ENCODE measurements at regions not wholly inside any gene's neighbourhood (a gene's known extent, or its start where the extent isn't known, plus 50 kb on each side); places are given as distances from the start of the nearest gene placed in this dataset.
A peak's percentile ranks its signal among the peaks of the same experiment; 100 is the strongest.
"Not testable (repeated sequence)": the region's sequence is repeated elsewhere in the genome, so short reads cannot be mapped to it uniquely, and the experiment has no call there.

DNA sequence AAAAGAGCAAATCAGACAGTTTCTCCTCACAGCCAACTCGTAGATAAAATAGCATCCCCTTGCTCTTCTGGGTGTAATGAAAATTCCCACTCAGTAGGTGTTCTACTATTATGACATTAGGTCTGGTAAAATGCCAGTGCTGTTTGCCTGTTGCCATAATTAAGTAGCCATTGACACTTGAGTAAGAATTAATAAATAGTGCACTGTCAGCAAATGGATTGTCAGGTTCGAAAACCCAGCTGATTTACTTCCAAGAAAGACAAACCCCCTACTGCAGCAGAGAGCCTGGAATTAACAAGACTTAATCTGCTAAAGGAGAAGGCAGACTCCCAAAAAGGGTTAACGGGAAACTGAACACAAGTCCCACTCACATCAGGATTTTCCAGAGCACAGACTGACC is 182.0 kb downstream of the PRKX start:
- H4K91ac ChIP-seq (replicated peaks; ENCODE audit: insufficient read length, low read length); H3K4me3 ChIP-seq (ENCODE audit: extremely low read depth in 1 of 4, insufficient read depth in 2 of 4, low read depth in 3 of 4, low read length in 4 of 4); H4K20me1 ChIP-seq (replicated peaks in 1 of 2; ENCODE audit: control insufficient read depth in 1 of 2, insufficient read depth in 2 of 2, low read length in 2 of 2); H3K27me3 ChIP-seq (replicated peaks in 1 of 4; ENCODE audit: control insufficient read depth in 3 of 4, extremely low read depth in 1 of 4, insufficient read depth in 3 of 4, low read length in 3 of 4); DNase-seq (ENCODE audit: low read depth in 1 of 2, low spot score in 2 of 2); H3K9ac ChIP-seq (replicated peaks in 1 of 4; ENCODE audit: extremely low read depth in 1 of 4, low read depth in 3 of 4, low read length in 3 of 4); H3K9me3 ChIP-seq (ENCODE audit: insufficient read depth in 2 of 2, low read depth in 1 of 2, low read length in 1 of 2); H3K56ac ChIP-seq (replicated peaks; ENCODE audit: insufficient read length, low read depth, low read length); FAIRE-seq; H3K36me3 ChIP-seq (ENCODE audit: control insufficient read depth in 2 of 4, insufficient read depth in 4 of 4, low read length in 3 of 4); H4K5ac ChIP-seq (ENCODE audit: insufficient read length, low read depth, low read length); H2BK12ac ChIP-seq (ENCODE audit: low read depth, low read length); H4K8ac ChIP-seq (ENCODE audit: extremely low read depth, insufficient read depth, low read length); H2AK5ac ChIP-seq (ENCODE audit: low read depth, low read length); H2BK5ac ChIP-seq (ENCODE audit: low read depth, low read length); H3K23ac ChIP-seq (ENCODE audit: insufficient read length); H2BK120ac ChIP-seq (replicated peaks; ENCODE audit: low read depth, low read length); POLR2A ChIA-PET (ENCODE audit: partially characterized antibody); H3K4ac ChIP-seq (replicated peaks; ENCODE audit: insufficient read length, low read depth, low read length); H2BK20ac ChIP-seq (ENCODE audit: low read length); H2BK15ac ChIP-seq (ENCODE audit: low read length); H3K18ac ChIP-seq (ENCODE audit: extremely low read depth, low read length); H3K27ac ChIP-seq (ENCODE audit: low read depth, low read length); H3K23me2 ChIP-seq (ENCODE audit: low read depth, low read length); H2AFZ ChIP-seq (ENCODE audit: low read length); H3K4me1 ChIP-seq (replicated peaks in 1 of 4; ENCODE audit: control insufficient read depth in 3 of 4, insufficient read depth in 4 of 4, low read length in 3 of 4); H3K14ac ChIP-seq (ENCODE audit: insufficient read length); H3K79me1 ChIP-seq (ENCODE audit: low read depth, low read length); H3K4me2 ChIP-seq (ENCODE audit: insufficient read depth in 1 of 2, low read depth in 2 of 2, low read length in 2 of 2); H3K79me2 ChIP-seq (ENCODE audit: control insufficient read depth in 1 of 2, insufficient read depth in 2 of 2, low read length in 2 of 2): not testable (repeated sequence)
- 0 out of 2 replicates have a peak, but pooled peaks have one; percentile 30 for TF ChIP-seq MAFK (IDR thresholded peaks at IDR 0.05; ENCODE audit: low read depth, low read length)
- WGBS, 2 experiments (ENCODE audit: extremely low coverage in 1 of 2, insufficient coverage in 1 of 2, insufficient read length in 1 of 2, insufficient replicate concordance in 2 of 2, low coverage in 1 of 2, low lambda C conversion rate in 2 of 2, missing lambda C conversion rate in 1 of 2) = 86% methylated on average over 2 of the region's 3 CpGs; no CpG with 5 or more reads in 1 of the 2 experiments
- CTCF ChIA-PET (ENCODE audit: partially characterized antibody) = interaction anchor here (1.1 kb wide), 1 partner anchor 20 kb away, joined by 3 read pairs; no protein-coding TSS in a partner anchor

Data from H1 (cell line).